Mesodermal cell (in vitro differentiated cells): ENCODE measurements at regions not wholly inside any gene's neighbourhood (a gene's known extent, or its start where the extent isn't known, plus 50 kb on each side); places are given as distances from the start of the nearest gene placed in this dataset.

Experiments
- H3K27ac ChIP-seq: 2 replicates; pipeline ENCODE4 v1.7.0; 2013; ENCODE audit warnings: mild to moderate bottlenecking, low read depth, low read length, moderate library complexity; ENCODE audit not compliant: severe bottlenecking
- H3K36me3 ChIP-seq: 2 replicates; pipeline ENCODE4 v1.7.1; 2013; ENCODE audit warnings: mild to moderate bottlenecking, low read length, moderate library complexity; ENCODE audit not compliant: control insufficient read depth, insufficient read depth
- H3K4me1 ChIP-seq: one replicate; pipeline ENCODE4 v1.7.1; 2013; ENCODE audit warnings: mild to moderate bottlenecking, low read length; ENCODE audit not compliant: insufficient read depth, control insufficient read depth, poor library complexity, severe bottlenecking
- H3K4me3 ChIP-seq: 2 replicates; pipeline ENCODE4 v1.7.0; 2013; ENCODE audit warnings: low read length, control low read depth, mild to moderate bottlenecking; ENCODE audit not compliant: insufficient read depth, poor library complexity, severe bottlenecking; ENCODE audit errors: extremely low read depth
- H3K9me3 ChIP-seq: 2 replicates; pipeline ENCODE4 v1.7.1; 2013; ENCODE audit warnings: mild to moderate bottlenecking, low read length, moderate library complexity; ENCODE audit not compliant: control insufficient read depth
- WGBS, 2 experiments: methylation state at CpG; one replicate each; pipeline ENCODE4 v1.1.5; 2013; ENCODE audit warnings: missing lambda C conversion rate in 2 of 2; ENCODE audit not compliant: insufficient coverage in 2 of 2; 5-methylcytosine and 5-hydroxymethylcytosine counted together

DNA sequence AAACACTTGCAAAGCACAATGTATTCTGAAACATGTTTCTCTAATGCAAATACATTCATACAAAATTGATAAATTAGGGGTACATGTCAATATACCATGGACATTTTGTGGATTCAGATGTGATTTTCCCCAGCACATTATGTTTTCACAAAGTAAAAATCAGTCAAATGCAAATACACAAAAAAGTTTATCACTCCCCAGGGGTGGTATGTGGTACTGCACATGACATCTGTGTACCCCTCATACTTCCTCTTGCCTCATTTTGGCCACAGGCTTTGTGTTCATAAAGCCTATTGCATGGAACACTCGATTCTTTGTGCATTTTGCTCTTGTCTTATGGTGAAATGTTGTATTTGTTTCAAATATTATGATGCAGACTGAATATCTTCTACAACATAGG, 116.8 kb upstream of the PDE4D start:
- Histone ChIP-seq H3K27ac (no peak overlapping the region), H3K9me3 (no peaks in the 10 kb centered on the region), H3K4me1 (no peaks in the 10 kb centered on the region), H3K36me3 (no peaks in the 10 kb centered on the region), H3K4me3 (no peak overlapping the region)
- WGBS, 2 experiments, result no CpG with 5 or more reads among the region's 1 CpG

DNA sequence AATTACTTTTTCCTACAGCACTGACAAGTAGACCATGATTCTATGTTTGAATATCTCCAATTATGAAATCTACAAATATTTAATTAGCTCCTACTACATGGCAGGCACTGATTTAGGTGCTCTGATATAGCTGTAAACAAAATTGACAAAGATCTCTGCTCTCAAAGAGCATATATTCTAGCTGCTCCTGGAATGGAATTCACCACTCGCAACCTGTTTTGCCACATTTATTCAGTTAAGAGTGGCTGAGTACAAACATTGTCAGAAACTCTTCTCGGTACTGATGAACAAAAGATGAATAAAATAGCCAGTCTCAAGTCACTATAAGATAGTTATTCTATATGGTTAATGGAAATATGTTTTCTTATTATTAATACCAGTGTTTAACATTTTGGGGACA, 114.2 kb upstream of the PDE4D start:
- no peak overlapping the region for H3K27ac ChIP-seq
- no peak overlapping the region for H3K4me3 ChIP-seq
- no peaks in the 10 kb centered on the region for H3K36me3 ChIP-seq
- H3K9me3 ChIP-seq, result no peaks in the 10 kb centered on the region
- WGBS, 2 experiments, result 100% methylated on average over 1 of the region's 2 CpGs; no CpG with 5 or more reads in 1 of the 2 experiments
- no peaks in the 10 kb centered on the region for H3K4me1 ChIP-seq

DNA sequence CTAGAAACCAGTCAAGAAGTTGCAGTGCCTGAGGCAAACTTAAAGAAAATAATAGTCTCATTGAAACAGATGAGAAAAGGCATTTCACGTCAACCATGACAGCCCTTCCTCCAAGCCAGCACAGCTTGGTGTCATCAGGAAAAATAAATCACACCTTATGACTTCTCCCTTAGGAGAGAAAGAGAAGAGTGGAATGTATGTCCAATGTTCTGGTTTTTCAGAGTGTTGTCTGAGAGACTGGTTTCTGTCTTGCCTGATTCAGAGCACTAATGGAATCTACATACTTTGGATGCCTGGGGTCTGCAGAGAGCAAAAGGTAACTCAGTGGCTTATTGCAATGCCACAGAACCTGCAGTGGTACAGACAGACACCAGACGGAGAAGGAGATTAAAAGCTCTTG, 105.5 kb upstream of the PDE4D start:
- peak overlapping the region; percentile 66 for H3K27ac ChIP-seq
- H3K36me3 ChIP-seq, result no peaks in the 10 kb centered on the region
- WGBS, 2 experiments, result no CpG with 5 or more reads among the region's 2 CpGs
- peaks cover 10% of the 10 kb centered on the region for H3K4me1 ChIP-seq
- H3K4me3 ChIP-seq, result no peak overlapping the region
- no peaks in the 10 kb centered on the region for H3K9me3 ChIP-seq

DNA sequence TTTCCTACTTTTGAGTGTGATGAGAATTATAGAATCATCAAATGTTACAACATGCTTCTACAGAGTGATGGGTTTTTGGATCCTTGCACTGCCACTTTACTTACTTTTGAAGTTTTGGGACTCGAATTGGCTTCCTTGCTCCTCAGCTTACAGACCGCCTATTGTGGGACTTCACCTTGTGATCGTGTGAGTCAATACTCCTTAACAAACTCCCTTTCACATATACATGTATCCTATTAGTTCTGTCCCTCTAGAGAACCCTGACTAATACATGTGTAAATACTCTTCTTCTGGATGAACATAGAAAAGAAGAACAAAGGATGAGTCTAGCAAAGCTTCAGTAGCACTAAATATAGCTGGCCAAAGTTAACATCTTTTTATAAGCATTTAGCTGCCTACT, 98.7 kb upstream of the PDE4D start:
- H3K4me1 ChIP-seq, result no peaks in the 10 kb centered on the region
- 94 to 100% methylated on average over 1 to 3 of the region's 3 CpGs for WGBS, 2 experiments
- no peak overlapping the region for H3K27ac ChIP-seq
- no peaks in the 10 kb centered on the region for H3K9me3 ChIP-seq
- H3K36me3 ChIP-seq, result no peaks in the 10 kb centered on the region
- H3K4me3 ChIP-seq, result no peak overlapping the region

DNA sequence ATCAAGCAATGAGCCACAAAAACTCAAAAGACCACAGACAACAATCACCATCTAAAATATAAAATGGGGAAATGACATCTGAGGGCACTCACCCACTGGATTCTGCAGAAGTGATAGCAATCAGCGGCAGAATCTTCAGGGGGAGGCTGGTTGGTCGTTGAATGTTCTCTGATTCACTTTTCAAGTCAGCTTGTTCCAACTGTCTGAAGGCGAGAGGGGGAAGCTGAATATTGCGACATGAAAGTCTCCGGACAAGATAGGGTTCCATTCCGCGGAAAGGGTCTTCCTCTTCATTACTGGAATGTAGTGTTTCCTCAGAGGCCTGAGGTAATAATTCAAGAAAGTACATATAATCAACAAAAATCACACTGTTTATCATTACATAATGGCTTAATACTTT, 94.9 kb upstream of the PDE4D start:
- no peaks in the 10 kb centered on the region for H3K36me3 ChIP-seq
- no peak overlapping the region for H3K4me3 ChIP-seq
- H3K4me1 ChIP-seq, result no peaks in the 10 kb centered on the region
- WGBS, 2 experiments, result 89 to 93% methylated on average over 2 to 5 of the region's 7 CpGs
- H3K27ac ChIP-seq, result no peak overlapping the region
- no peaks in the 10 kb centered on the region for H3K9me3 ChIP-seq

DNA sequence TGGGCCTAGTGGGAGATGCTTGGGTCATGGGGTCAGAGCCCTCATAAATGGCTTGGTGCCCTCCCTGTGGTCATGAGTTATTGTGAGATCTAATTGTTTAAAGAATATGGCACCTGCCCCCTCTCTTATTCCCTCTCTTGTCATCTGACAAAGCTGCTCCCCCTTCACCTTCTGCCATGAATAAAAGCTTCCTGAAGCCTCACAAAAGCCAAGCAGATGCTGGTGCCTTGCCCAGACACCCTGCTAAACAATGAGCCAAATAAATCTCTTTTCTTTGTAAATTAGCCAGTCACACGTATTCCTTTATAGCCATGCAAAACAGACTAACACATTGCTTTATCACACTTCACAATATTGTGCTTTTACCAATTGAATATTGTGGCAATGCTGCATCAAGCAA, 82.8 kb upstream of the PDE4D start:
- no peaks in the 10 kb centered on the region for H3K36me3 ChIP-seq
- H3K4me1 ChIP-seq, result no peaks in the 10 kb centered on the region
- 67 to 83% methylated on average over 1 of the region's 1 CpG for WGBS, 2 experiments
- H3K4me3 ChIP-seq, result no peak overlapping the region
- no peak overlapping the region for H3K27ac ChIP-seq
- no peaks in the 10 kb centered on the region for H3K9me3 ChIP-seq

DNA sequence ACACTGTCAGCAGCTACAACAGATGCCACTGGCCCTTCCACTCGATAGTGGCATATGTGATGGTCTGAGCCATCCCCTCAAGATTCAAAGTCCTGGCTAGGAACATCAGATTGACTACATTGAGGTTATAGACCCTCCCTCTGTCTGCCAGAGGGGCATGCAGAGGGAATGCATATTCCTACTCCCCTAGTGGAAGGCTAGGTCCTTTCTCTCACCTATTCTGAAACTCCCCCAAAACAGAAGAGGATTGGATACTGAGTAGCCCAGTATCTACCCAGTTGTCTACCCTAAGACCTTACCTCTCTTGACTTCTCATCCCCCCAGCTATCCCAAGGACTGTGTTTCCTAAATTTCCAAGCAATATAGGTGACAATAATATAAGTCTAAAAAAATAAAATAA, 78.5 kb upstream of the PDE4D start:
- WGBS, 2 experiments, result 89 to 91% methylated on average over 1 of the region's 1 CpG
- no peak overlapping the region for H3K27ac ChIP-seq
- H3K4me1 ChIP-seq, result no peaks in the 10 kb centered on the region
- H3K4me3 ChIP-seq, result no peak overlapping the region
- H3K36me3 ChIP-seq, result no peaks in the 10 kb centered on the region
- no peaks in the 10 kb centered on the region for H3K9me3 ChIP-seq

DNA sequence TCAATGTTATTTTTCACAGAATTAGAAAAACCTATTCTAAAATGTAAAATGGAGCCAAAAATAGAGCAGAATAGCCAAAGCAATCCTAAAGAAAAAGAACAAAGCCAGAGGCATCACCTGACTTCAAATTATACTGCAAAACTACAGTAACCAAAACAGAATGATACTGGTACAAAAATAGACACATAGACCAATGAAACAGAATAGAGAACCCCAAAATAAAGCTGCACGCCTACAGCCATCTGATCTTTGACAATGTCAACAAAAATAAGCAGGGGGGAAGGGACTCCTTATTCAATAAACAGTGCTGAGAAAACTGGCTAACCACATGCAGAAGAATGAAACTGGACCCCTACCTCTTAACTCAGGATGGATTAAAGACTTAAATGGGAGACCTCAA, 65.8 kb upstream of the PDE4D start:
- no peaks in the 10 kb centered on the region for H3K9me3 ChIP-seq
- H3K4me3 ChIP-seq, result no peak overlapping the region
- no peak overlapping the region for H3K27ac ChIP-seq
- H3K4me1 ChIP-seq, result no peaks in the 10 kb centered on the region
- no peaks in the 10 kb centered on the region for H3K36me3 ChIP-seq
- no CpG with 5 or more reads among the region's 1 CpG for WGBS, 2 experiments

DNA sequence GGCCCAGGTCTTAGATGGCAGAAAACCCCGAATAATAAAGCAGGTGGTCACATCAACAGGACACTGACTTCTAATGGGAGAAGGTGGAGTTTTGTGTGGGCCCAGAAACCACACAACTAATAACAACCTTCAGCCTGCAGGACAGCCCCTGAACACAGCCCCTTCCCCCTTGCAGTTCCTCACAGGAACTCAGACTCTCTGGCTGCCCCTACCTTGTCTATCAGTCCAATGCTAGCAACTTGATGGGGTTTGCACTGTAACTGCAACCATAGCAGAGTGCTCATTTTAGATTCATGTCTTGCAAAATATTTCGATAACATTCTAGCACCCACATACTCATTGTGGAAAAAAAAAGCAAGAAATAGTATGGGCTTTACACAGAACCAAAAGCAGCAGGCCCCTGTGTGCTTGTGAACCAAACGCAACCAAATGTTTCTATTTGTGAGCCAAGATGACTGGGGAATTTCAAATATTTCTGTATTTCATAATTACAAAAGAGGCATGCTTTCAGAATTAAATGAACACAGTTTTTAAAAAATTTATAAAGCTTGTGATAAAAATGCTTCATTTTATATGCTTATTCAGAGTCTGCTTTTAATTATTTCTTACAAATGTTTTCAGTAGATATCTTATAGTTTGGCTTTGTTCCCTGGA, 62.7 kb upstream of the PDE4D start:
- H3K4me3 ChIP-seq, result no peak overlapping the region
- H3K27ac ChIP-seq, result no peak overlapping the region
- H3K9me3 ChIP-seq, result no peaks in the 10 kb centered on the region
- no peaks in the 10 kb centered on the region for H3K36me3 ChIP-seq
- no peaks in the 10 kb centered on the region for H3K4me1 ChIP-seq
- WGBS, 2 experiments, result no CpG with 5 or more reads among the region's 3 CpGs

DNA sequence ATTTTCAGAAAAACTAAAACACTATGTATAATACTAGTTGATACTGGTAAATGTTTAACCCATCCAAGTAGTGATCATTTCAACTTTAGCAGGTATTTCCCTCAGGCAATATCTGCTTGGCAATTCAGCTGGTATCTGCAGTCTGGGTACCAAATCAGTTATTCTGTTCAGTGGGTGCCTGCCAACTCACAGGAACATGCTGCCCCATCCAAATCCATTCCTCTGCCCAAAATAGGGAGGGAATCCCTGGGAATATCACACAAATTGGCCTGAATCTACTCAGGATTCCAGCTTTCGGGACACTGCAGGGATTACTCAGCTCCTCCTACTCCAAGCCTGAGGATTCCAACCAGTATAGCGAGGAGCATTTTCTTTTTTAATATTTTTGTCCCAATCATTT, 61.7 kb upstream of the PDE4D start:
- Histone ChIP-seq H3K36me3 (no peaks in the 10 kb centered on the region), H3K27ac (no peak overlapping the region), H3K9me3 (no peaks in the 10 kb centered on the region), H3K4me1 (no peaks in the 10 kb centered on the region), H3K4me3 (no peak overlapping the region)
- WGBS, 2 experiments, result 91 to 92% methylated on average over 1 to 2 of the region's 2 CpGs

DNA sequence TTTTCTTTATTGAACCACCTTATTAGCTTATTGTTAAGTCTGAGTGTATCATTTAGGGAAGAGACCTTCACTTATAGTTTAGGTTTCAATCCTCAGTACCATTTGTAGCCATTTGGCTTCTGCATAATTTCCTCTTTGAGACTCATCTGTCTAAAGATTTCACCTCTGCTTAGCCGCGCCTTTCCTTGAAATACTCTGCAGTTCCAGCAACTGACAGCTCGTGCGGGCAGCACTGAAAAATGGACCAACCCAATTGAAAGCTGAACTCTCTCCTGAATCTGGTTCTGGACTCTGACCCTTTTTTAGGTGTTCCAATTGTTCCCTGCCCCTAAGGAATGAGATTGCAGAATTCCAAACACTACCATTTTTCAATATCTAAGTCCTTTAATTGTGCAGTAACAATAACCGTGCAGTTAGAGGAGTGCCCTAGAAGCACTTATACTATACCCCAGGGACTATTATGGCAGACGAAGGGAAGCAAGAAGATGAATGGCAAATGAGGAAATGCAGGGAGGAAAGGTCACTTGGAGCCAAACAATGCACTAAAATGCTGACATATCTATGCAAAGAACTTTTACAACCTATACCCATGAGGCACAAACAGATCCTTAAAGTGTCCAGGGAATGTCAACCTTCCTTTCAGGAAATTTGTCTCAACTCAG, 50.1 kb upstream of the PDE4D start:
- Histone ChIP-seq H3K9me3 (no peaks in the 10 kb centered on the region), H3K4me3 (no peak overlapping the region), H3K36me3 (no peaks in the 10 kb centered on the region), H3K4me1 (no peaks in the 10 kb centered on the region), H3K27ac (no peak overlapping the region)
- WGBS, 2 experiments, result 78 to 92% methylated on average over 4 to 5 of the region's 6 CpGs
